AG09319 (cell line): ENCODE measurements at regions not wholly inside any gene's neighbourhood (a gene's known extent, or its start where the extent isn't known, plus 50 kb on each side); places are given as distances from the start of the nearest gene placed in this dataset.

Experiments
- DNase-seq: peaks from one replicate; pipeline ENCODE4 v3.0.0-alpha.2; 2010; ENCODE audit warnings: low read depth; ENCODE audit errors: extremely low read depth
- TF ChIP-seq, protein P1 (sequence below): IDR thresholded peaks from 2 replicates; pipeline ENCODE4 v1.5.1; 2011; ENCODE audit warnings: low read depth, mild to moderate bottlenecking, inconsistent platforms, low read length, moderate library complexity

DNA sequence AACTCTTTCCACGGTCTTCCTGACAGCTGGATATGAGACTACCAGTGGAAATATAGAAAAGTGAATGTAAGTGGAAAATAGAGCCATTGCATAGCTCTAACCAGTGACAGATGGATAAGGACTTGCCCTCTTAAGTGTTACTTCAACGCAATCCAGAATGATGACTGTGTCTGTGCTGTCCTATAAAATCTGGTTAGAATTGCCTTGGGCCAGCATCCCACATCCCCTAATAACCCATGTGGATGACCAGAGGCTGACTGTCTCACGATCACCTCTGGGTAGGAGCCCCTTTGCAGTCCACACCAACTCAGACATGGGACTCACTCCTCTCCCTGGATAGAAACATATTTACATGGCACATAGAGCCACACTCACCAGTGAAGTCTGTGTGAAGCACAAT, 186.6 kb downstream of the C1D start:
- DNase-seq: no peak
- TF ChIP-seq, protein P1, sequence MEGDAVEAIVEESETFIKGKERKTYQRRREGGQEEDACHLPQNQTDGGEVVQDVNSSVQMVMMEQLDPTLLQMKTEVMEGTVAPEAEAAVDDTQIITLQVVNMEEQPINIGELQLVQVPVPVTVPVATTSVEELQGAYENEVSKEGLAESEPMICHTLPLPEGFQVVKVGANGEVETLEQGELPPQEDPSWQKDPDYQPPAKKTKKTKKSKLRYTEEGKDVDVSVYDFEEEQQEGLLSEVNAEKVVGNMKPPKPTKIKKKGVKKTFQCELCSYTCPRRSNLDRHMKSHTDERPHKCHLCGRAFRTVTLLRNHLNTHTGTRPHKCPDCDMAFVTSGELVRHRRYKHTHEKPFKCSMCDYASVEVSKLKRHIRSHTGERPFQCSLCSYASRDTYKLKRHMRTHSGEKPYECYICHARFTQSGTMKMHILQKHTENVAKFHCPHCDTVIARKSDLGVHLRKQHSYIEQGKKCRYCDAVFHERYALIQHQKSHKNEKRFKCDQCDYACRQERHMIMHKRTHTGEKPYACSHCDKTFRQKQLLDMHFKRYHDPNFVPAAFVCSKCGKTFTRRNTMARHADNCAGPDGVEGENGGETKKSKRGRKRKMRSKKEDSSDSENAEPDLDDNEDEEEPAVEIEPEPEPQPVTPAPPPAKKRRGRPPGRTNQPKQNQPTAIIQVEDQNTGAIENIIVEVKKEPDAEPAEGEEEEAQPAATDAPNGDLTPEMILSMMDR: no peak

DNA sequence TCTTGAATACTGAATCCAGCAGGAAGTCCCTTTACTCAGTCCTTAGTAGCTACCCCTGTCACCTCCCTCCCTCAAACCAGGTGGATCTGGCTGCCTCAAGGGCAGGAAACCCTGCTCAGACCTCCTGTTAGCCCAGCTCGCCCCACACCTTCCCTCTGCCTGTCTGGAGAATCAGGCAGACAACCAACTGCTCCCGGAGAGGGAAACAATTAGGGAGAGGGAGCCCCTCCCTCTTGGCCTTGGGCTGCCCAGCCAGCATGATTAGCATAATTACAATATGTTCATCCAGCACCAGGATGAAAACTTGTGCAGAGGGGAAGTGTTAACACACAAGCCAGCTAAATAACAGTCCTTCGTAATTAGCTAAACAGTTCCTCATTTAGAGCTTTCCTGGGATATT, 185.5 kb downstream of the C1D start:
- no peak for DNase-seq
- TF ChIP-seq, protein P1: no peak

DNA sequence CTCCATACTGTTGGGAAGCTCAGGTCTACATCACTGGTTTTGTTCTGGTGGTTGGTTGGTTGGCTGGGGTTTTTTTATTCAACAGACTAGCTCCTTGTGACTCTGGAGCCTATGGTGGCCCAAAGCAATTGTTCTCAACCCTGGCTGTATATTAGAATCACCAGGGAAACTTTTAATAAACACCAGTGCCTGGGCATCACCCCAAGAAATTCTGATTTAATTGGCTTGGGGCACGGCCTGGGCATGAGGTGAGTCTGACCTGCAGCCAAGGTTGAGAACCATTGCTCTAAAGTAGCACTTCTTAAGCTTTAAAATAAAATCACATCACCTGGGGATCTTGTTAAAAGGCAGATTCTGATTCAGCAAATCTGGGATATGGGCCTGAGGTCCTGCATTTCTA, 184.1 kb downstream of the C1D start:
- no peak for DNase-seq
- TF ChIP-seq, protein P1: no peak

DNA sequence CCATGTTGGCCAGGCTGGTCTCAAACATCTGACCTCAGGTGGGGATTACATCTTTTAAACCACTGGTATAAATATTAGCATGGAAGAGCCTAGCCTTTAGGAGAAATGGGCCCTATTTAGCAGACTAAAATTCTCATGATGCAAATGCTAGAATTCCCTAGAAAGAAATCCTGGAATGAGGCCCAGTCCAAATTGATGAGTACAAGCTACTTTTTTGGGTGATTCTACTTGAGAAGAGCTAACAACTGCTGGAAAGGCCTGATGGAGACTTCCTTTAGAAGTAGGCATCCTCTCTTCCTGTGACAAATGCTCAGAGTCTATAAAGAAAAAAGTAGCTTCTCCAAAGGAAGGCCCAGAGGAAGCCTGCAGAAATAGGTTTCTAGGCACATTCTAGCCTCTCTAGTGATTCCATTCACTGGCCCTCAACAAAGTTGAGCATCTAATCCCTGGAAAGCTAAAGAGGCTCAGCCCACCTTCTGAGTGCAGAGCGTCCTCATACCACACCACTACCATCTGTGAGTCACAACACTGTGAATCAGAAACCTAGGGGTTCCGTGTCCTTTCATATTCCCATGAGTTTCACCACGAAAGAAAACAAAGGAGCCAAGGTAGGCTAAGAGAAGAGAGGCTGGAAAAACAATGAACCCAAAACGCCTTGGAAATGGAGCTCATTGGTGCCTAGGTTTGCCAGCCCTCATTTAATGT, 183.1 kb downstream of the C1D start:
- no peak for DNase-seq
- TF ChIP-seq, protein P1: no peak

DNA sequence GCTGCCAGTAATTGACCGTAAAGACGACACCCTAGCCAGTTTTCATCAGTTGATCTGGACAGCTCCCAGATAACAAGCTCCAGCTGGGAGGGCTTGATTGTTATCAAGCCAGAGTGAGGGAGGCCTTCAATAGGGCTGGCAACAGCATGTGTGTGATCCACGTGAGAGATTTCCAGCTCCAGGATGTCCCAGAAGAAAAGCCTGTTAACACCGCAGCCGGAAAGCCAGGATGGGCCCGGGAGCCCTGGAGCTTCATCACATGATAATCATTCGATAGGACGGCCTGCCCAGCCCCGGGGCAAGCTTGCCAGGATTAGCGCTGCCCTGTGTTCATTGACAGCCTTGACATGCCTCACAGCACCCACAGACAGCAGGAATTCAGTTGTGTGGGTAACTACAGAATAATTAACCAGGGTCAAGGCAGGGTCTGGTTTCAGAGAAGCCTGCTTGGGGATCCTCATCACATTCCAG, 182.5 kb downstream of the C1D start:
- no peak for DNase-seq
- TF ChIP-seq, protein P1: no peak

DNA sequence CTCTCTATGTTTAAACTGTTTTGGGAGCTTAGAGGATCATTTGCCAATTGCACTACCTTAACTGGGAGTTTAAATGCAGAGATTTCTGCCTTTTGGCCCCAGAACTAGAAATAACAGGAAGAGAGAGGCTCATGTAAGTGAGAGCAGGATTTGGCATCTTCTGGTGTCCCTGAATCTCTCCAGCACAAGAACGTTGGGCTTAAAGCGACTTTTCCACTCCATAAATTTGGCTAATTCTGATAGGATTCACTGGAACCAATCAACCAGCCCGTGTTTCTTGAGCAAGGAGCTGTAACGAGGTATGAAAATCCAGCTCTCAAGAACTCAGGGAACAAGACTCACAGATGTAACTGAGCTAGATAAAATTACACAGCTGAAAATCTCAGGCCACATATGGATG, 181.0 kb downstream of the C1D start:
- TF ChIP-seq, protein P1: no peak
- no peak for DNase-seq

DNA sequence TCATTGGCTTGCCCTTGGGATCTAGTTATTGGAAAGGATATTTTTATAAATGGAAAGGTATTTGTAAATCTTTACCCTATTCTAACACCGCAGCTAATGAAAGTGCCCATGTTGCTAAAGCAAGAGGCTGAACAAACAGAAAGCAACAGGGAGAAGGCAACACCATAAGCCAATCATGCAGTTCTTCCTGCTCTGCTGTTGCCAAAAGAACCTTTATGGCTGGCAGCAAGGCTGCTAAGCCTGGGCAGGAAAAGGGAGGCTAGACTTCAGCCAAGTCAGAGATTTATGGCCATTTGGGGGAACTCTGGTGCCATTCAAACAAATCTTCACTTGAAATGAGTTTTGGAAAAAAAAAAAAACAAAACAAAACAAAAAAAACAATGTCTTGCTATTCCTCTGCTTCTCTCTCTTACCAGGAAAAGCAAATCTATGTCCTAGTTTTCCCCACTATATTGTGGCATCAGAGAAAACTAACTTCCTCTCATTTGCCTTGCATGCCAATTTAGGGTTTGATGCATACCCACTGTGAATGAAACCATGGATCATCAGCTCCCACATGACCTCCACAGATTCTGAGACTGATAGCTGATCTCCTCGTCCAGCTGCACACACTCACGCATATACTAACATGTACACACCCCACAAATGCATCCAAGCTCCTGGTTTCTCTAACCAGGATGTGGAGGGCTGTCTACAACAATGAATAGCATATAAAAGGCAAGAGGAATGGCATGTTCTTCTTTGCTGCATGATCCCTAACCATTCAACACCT, 179.3 kb downstream of the C1D start:
- TF ChIP-seq, protein P1: no peak
- DNase-seq: no peak
